B cell (primary cell): ENCODE measurements at regions not wholly inside any gene's neighbourhood (a gene's known extent, or its start where the extent isn't known, plus 50 kb on each side); places are given as distances from the start of the nearest gene placed in this dataset.

ENCODE experiments used
- ATAC-seq: fragments of 200-7000 bp; cut with Tn5 transposase; one replicate; pipeline ENCODE4 v1.10.0; 2021; ENCODE audit warnings: low read depth, mild to moderate bottlenecking, moderate number of reproducible peaks, moderate library complexity
- CTCF ChIA-PET: fragments of 350-600 bp; sonication (Branson Sonifier 250); formaldehyde crosslinking; loops from one replicate; lab custom pipeline; 2021; ENCODE audit warnings: antibody characterized with exemption, inconsistent platforms; lab: Charles Lee
- POLR2A ChIA-PET: fragments of 350-600 bp; sonication (Branson Sonifier 250); formaldehyde crosslinking; loops from one replicate; lab custom pipeline; 2021; ENCODE audit warnings: antibody characterized with exemption; lab: Charles Lee
- DNase-seq: peaks from one replicate; pipeline ENCODE4 v3.0.0; 2013
- H2AFZ ChIP-seq: 2 replicates; pipeline ENCODE4 v1.6.1; 2012; ENCODE audit warnings: mild to moderate bottlenecking, low read depth, low read length; ENCODE audit not compliant: insufficient read depth, poor library complexity, severe bottlenecking
- H3K27ac ChIP-seq, 2 donors: 1 replicate in 1 of 2; 2 replicates in 1 of 2; pipeline ENCODE4 v1.5.1; 2012 to 2013; ENCODE audit warnings: low read length in 2 of 2, mild to moderate bottlenecking in 2 of 2, moderate library complexity in 1 of 2
- H3K27me3 ChIP-seq, 4 experiments: fragments of 200-600 bp in 1 of 4; sonication (generic) in 1 of 4; replicated peaks in 1 of 4; 1 replicate in 2 of 4; 2 replicates in 2 of 4; pipeline versions ENCODE4 v1.6.1 to v1.7.0; 2013 to 2016; ENCODE audit warnings: low read length in 3 of 4, mild to moderate bottlenecking in 2 of 4, mixed read lengths in 1 of 4, moderate library complexity in 1 of 4; ENCODE audit not compliant: insufficient read depth in 4 of 4, control insufficient read depth in 3 of 4; ENCODE audit errors: control extremely low read depth in 1 of 4
- H3K36me3 ChIP-seq, 2 experiments: replicated peaks in 1 of 2; 1 replicate in 1 of 2; 2 replicates in 1 of 2; pipeline versions ENCODE4 v1.6.1 to v1.7.1; 2013; ENCODE audit warnings: low read length in 1 of 2; ENCODE audit not compliant: insufficient read depth in 2 of 2, control insufficient read depth in 1 of 2; ENCODE audit errors: control extremely low read depth in 1 of 2, extremely low read depth in 1 of 2
- H3K4me1 ChIP-seq, 2 donors: fragments of 200-600 bp in 1 of 2; sonication (generic) in 1 of 2; 1 replicate in 1 of 2; 2 replicates in 1 of 2; pipeline versions ENCODE4 v1.5.1 to v1.6.1; 2013 to 2017; ENCODE audit warnings: low read length in 2 of 2; ENCODE audit not compliant: control insufficient read depth in 2 of 2, insufficient read depth in 2 of 2
- H3K4me2 ChIP-seq: replicated peaks from 2 replicates; pipeline ENCODE3; 2012; ENCODE audit warnings: mild to moderate bottlenecking, low read depth, low read length; ENCODE audit not compliant: poor library complexity, severe bottlenecking
- H3K4me3 ChIP-seq, 5 experiments: fragments of 200-600 bp in 1 of 5; sonication (generic) in 1 of 5; 1 replicate in 3 of 5; 2 replicates in 2 of 5; pipeline versions ENCODE4 v1.5.1 to v1.7.0; 2011 to 2016; ENCODE audit warnings: low read length in 4 of 5, mild to moderate bottlenecking in 4 of 5, low read depth in 2 of 5, control low read depth in 1 of 5, moderate library complexity in 1 of 5; ENCODE audit not compliant: insufficient read depth in 1 of 5; ENCODE audit errors: control extremely low read depth in 1 of 5, extremely low read depth in 1 of 5
- H3K79me2 ChIP-seq: fragments of 200-600 bp; sonication (generic); one replicate; pipeline ENCODE4 v1.6.0; 2016; ENCODE audit warnings: low read length; ENCODE audit not compliant: control insufficient read depth, insufficient read depth
- H3K9ac ChIP-seq: fragments of 200-600 bp; sonication (generic); 2 replicates; pipeline ENCODE4 v1.6.1; 2017; ENCODE audit warnings: mild to moderate bottlenecking, low read length, moderate library complexity
- H3K9me3 ChIP-seq, 3 donors: one replicate each; pipeline versions ENCODE4 v1.6.1 to v1.7.1; 2013; ENCODE audit warnings: low read length in 2 of 3; ENCODE audit not compliant: control insufficient read depth in 2 of 3, insufficient read depth in 1 of 3; ENCODE audit errors: control extremely low read depth in 1 of 3
- H4K20me1 ChIP-seq: 2 replicates; pipeline ENCODE4 v1.6.0; 2012; ENCODE audit warnings: mild to moderate bottlenecking, low read length; ENCODE audit not compliant: insufficient read depth, control insufficient read depth, poor library complexity, severe bottlenecking
- H3K27ac Mint-ChIP-seq: one replicate; pipeline ENCODE4 v1.8.0; 2021; ENCODE audit warnings: mixed read lengths
- H3K27me3 Mint-ChIP-seq: one replicate; pipeline ENCODE4 v1.8.0; 2021; ENCODE audit warnings: mixed read lengths
- H3K4me1 Mint-ChIP-seq: one replicate; pipeline ENCODE4 v1.8.0; 2021; ENCODE audit warnings: mixed read lengths
- H3K4me3 Mint-ChIP-seq: one replicate; pipeline ENCODE4 v1.8.0; 2021; ENCODE audit warnings: mixed read lengths
- H3K9me3 Mint-ChIP-seq: one replicate; pipeline ENCODE4 v1.8.0; 2022; ENCODE audit warnings: mixed read lengths; ENCODE audit not compliant: insufficient read depth
- EZH2 ChIP-seq: IDR thresholded peaks from 2 replicates; pipeline ENCODE4 v1.6.1; 2012; ENCODE audit warnings: borderline replicate concordance, low read depth, mild to moderate bottlenecking, moderate library complexity, low read length; ENCODE audit not compliant: insufficient read depth, poor library complexity, severe bottlenecking
- WGBS: methylation state at CpG from one replicate; pipeline ENCODE4 v1.1.5; 2013; ENCODE audit warnings: missing lambda C conversion rate; ENCODE audit not compliant: insufficient coverage; 5-methylcytosine and 5-hydroxymethylcytosine counted together
- intact Hi-C: fragments of 100-400 bp; cut with micrococcal nuclease; formaldehyde crosslinking; loops from one replicate; pipeline ENCODE4 v1.10.0; 2022
- TF ChIP-seq, protein P1 (sequence below): fragments of 200-600 bp; IDR thresholded peaks from one replicate; pipeline ENCODE4 v1.8.0; 2022; ENCODE audit warnings: antibody characterized with exemption, mild to moderate bottlenecking

DNA sequence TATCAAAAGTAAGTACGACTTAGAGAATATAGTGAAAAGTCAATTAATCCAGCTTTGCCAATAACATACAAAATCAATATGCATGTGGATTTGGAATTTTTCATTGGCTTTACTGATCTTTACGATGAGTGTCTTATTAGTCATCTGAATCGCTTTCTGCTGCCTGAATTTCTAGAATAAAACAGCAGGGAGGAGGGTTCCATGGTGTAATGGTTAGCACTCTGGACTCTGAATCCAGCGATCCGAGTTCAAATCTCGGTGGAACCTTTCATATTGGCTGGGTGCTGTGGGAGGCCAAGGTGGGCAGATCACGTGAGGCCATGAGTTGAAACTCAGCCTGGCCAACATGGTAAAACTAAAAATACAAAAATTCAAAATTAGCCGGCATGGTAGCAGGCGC is 448.8 kb downstream of the RNF144B start:
- Mint-ChIP-seq H3K4me1 (no peaks in the 10 kb centered on the region), H3K27ac (no peak overlapping the region), H3K9me3 (peaks cover 7% of the 10 kb centered on the region), H3K27me3 (no peaks in the 10 kb centered on the region), H3K4me3 (no peak overlapping the region)
- Histone ChIP-seq H3K27me3 (no peaks in the 10 kb centered on the region), H3K36me3 (no peaks in the 10 kb centered on the region), H2AFZ (no peak overlapping the region), H3K27ac (no peak overlapping the region), H3K9ac (no peak overlapping the region), H3K9me3 (no peaks in the 10 kb centered on the region), H4K20me1 (no peaks in the 10 kb centered on the region), H3K4me1 (no peaks in the 10 kb centered on the region), H3K79me2 (no peaks in the 10 kb centered on the region), H3K4me2 (no peak overlapping the region), H3K4me3 (no peak overlapping the region)
- no peak for TF ChIP-seq EZH2
- TF ChIP-seq, protein P1, sequence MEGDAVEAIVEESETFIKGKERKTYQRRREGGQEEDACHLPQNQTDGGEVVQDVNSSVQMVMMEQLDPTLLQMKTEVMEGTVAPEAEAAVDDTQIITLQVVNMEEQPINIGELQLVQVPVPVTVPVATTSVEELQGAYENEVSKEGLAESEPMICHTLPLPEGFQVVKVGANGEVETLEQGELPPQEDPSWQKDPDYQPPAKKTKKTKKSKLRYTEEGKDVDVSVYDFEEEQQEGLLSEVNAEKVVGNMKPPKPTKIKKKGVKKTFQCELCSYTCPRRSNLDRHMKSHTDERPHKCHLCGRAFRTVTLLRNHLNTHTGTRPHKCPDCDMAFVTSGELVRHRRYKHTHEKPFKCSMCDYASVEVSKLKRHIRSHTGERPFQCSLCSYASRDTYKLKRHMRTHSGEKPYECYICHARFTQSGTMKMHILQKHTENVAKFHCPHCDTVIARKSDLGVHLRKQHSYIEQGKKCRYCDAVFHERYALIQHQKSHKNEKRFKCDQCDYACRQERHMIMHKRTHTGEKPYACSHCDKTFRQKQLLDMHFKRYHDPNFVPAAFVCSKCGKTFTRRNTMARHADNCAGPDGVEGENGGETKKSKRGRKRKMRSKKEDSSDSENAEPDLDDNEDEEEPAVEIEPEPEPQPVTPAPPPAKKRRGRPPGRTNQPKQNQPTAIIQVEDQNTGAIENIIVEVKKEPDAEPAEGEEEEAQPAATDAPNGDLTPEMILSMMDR: no peak
- DNase-seq (no peak), ATAC-seq (no peak)
- WGBS: 95% methylated on average over 7 of the region's 9 CpGs
- ChIA-PET POLR2A (no interaction called here), CTCF (no interaction called here)
- intact Hi-C loops: no loop called here

DNA sequence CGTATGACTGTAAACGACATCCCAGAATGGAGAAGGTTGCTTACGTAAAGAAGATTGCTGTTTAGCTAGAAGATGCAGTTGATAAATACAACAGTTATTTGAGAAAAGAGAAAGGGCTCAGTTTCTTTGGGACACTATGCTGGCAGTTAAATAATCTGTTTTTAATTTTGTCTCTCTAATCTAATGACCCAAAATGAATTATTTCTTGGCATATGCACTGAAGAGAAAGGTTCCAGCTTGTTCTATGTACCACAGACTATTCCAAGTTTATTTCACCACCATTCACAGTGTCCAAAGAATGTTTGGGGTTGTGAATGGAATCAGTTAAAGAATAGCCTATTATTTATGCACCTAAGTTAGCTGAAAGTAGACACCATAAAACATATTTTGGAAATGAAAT is 449.9 kb downstream of the RNF144B start:
- Mint-ChIP-seq H3K27me3 (no peaks in the 10 kb centered on the region), H3K4me3 (no peak overlapping the region), H3K27ac (no peak overlapping the region), H3K4me1 (no peaks in the 10 kb centered on the region), H3K9me3 (peaks cover 6% of the 10 kb centered on the region)
- ChIA-PET POLR2A (no interaction called here), CTCF (no interaction called here)
- H3K4me1 ChIP-seq: no peaks in the 10 kb centered on the region
- H3K9me3 ChIP-seq: no peaks in the 10 kb centered on the region
- no peak overlapping the region for H3K4me2 ChIP-seq
- DNase-seq: no peak
- TF ChIP-seq EZH2: no peak
- TF ChIP-seq, protein P1: no peak
- H3K27me3 ChIP-seq: no peaks in the 10 kb centered on the region
- H2AFZ ChIP-seq: no peak overlapping the region
- no peaks in the 10 kb centered on the region for H3K79me2 ChIP-seq
- no peak overlapping the region for H3K9ac ChIP-seq
- H3K27ac ChIP-seq: no peak overlapping the region
- H4K20me1 ChIP-seq: no peaks in the 10 kb centered on the region
- no peak overlapping the region for H3K4me3 ChIP-seq
- H3K36me3 ChIP-seq: no peaks in the 10 kb centered on the region
- 93% methylated on average over 3 of the region's 3 CpGs for WGBS
- no peak for ATAC-seq
- intact Hi-C loops: no loop called here
